T47D (cell line): ENCODE measurements at regions not wholly inside any gene's neighbourhood (a gene's known extent, or its start where the extent isn't known, plus 50 kb on each side); places are given as distances from the start of the nearest gene placed in this dataset.
A peak's percentile ranks its signal among the peaks of the same experiment; 100 is the strongest.

ENCODE experiments used
- DNase-seq, 2 experiments: peaks; one replicate each; pipeline versions ENCODE4 v3.0.0 to v3.0.0-alpha.2; 2011 to 2012; ENCODE audit warnings: low read depth in 1 of 2, low spot score in 1 of 2
- JUND ChIP-seq: IDR thresholded peaks from 2 replicates; pipeline ENCODE4 v1.6.1; 2012; ENCODE audit warnings: low read depth
- in situ Hi-C: cut with HindIII; loops from 2 replicates; pipeline ENCODE4 v1.10.0; 2016; ENCODE audit warnings: low sequenced_read_pairs, low pct_unique_long_range_greater_than_20kb

- TF ChIP-seq JUND, result no peak
- DNase-seq, result peak; percentile 5 to 65
- in situ Hi-C loops, result no loop called here
Measured at GRCh38 chr1:60978421-60979357, 103.7 kb upstream of the NFIA start.

- TF ChIP-seq JUND, result no peak
- DNase-seq, result no peak
- in situ Hi-C loops, result no loop called here
Measured at GRCh38 chr1:60977661-60978060, 104.7 kb upstream of the NFIA start.

GRCh38 chr1:60974524-60975372 lies 107.6 kb upstream of the NFIA start:
- in situ Hi-C loops, result no loop called here
- DNase-seq, result no peak
- TF ChIP-seq JUND, result no peak

GRCh38 chr1:60973668-60974067 lies 108.7 kb upstream of the NFIA start:
- no peak for TF ChIP-seq JUND
- in situ Hi-C loops, result no loop called here
- no peak for DNase-seq

GRCh38 chr1:60972841-60973364 lies 109.5 kb upstream of the NFIA start:
- peak in 1 of 2 experiments; percentile 38 for DNase-seq
- in situ Hi-C loops, result no loop called here
- TF ChIP-seq JUND, result no peak

GRCh38 chr1:60971330-60971729 lies 111.0 kb upstream of the NFIA start:
- TF ChIP-seq JUND, result no peak
- in situ Hi-C loops, result no loop called here
- DNase-seq, result no peak

GRCh38 chr1:60969971-60970509 lies 112.3 kb upstream of the NFIA start:
- DNase-seq, result peak; percentile 18 to 62
- in situ Hi-C loops, result no loop called here

GRCh38 chr1:60965280-60965854 lies 117.0 kb upstream of the NFIA start:
- no peak for TF ChIP-seq JUND
- in situ Hi-C loops, result no loop called here
- no peak for DNase-seq

More at GRCh38 chr1:60969971-60970509, 112.3 kb upstream of the NFIA start:
- TF ChIP-seq JUND, result no peak

GRCh38 chr1:60963167-60963940 lies 119.0 kb upstream of the NFIA start:
- no peak for TF ChIP-seq JUND
- in situ Hi-C loops, result no loop called here
- no peak for DNase-seq

- no peak for DNase-seq
- TF ChIP-seq JUND, result no peak
- in situ Hi-C loops, result no loop called here
Measured at GRCh38 chr1:60960891-60961461, 121.4 kb upstream of the NFIA start.

GRCh38 chr1:60959701-60960100 lies 122.7 kb upstream of the NFIA start:
- in situ Hi-C loops, result no loop called here
- no peak for DNase-seq
- no peak for TF ChIP-seq JUND
